ENCODE measurements at regions not wholly inside any gene's neighbourhood (a gene's known extent, or its start where the extent isn't known, plus 50 kb on each side); places are given as distances from the start of the nearest gene placed in this dataset.

DNA sequence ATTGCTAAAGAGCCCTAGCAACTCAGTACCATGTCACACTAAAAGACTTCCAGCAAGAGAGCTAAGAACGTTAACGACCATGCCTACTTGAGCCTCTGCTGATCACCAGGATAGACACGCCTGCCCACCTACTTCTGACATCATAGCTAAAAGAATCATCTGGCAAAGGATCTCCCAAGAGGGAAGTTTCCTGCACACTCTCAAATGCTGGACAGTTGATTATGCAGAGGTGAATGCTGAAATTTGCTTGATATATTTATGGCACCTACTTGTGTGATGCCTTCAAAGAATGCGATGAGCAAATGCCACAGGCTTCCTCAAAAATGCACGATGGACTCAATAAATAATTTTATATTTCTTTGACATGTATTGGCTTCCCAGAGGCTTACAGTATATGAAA, 113.6 kb downstream of the GALC start:
- no peak for DNase-seq (ENCODE audit: low spot score)

DNA sequence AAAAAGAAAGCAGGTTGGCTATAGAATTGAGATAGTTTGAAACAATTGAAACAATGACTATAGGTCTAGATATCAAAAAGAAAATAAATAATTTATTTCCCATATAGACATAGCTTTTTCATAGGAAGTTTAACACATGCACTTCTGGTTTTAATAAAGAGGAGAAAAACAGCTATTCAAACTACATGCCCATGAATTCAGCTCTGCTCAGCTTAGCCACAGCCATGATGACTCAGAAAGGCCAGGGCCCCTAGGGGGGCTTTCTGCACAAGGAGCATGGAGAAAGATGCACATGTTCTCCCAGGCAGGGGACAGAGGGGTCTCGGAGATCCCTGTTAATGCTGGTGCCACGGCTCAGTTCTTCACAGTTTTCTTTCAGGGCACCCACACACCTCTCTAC, 114.0 kb downstream of the GALC start:
- no peak for DNase-seq (ENCODE audit: low spot score)

DNA sequence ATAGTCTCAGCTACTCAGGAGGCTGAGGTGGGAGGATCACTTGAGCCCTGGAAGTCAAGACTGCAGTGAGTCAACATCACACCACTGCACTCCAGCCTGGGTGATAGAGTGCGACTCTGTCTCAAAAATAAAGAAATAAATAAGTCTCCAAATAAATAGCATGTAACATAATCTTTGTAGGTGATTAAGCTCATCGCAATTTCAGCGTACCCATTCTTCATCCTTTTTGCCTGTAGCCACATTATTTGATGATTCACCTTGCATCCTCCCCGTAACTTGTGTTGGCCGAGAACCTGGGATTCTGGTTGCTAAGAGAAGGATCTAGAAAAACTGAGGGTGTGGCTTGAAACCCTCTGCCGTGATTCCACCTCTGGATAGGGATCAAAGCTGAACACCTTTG, 115.1 kb downstream of the GALC start:
- DNase-seq (ENCODE audit: low spot score): no peak

DNA sequence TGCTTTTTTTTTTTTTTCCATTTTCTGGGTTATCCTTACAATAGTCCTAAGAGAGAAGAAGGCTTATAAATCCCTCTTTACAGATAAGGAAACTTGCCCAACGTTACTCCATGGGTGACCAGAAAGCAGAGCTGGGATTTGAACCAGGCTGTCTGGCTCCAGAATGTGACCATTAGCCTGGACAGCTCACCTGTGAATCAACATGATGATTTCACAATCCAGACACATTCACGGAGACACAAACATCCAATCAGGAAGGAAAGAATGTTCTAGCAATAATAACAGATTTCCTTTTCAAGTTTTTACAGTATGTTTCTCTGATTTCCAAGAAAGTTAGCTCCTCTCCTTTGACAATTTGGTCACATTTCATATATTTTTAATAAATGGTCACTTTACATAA, 118.3 kb downstream of the GALC start:
- DNase-seq (ENCODE audit: low spot score): no peak

DNA sequence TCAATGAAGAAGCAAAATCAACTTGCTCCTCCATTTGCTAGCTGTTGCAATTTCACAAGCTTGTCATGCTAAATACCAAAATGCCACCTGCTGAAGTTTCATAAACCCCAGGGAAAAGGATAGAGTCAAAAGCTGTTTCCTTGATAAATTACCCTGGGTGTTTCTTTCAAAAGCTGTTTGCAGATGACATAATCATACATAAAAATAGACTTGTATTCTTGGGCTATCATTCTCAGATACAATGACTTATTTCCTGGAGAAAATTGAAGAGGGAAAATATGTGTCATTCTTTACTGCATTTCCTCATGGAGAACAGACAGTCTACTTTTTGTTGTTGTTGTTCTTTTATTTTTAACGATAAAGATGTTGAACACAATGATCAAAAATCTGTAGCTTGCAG, 119.2 kb downstream of the GALC start:
- no peak for DNase-seq (ENCODE audit: low spot score)

DNA sequence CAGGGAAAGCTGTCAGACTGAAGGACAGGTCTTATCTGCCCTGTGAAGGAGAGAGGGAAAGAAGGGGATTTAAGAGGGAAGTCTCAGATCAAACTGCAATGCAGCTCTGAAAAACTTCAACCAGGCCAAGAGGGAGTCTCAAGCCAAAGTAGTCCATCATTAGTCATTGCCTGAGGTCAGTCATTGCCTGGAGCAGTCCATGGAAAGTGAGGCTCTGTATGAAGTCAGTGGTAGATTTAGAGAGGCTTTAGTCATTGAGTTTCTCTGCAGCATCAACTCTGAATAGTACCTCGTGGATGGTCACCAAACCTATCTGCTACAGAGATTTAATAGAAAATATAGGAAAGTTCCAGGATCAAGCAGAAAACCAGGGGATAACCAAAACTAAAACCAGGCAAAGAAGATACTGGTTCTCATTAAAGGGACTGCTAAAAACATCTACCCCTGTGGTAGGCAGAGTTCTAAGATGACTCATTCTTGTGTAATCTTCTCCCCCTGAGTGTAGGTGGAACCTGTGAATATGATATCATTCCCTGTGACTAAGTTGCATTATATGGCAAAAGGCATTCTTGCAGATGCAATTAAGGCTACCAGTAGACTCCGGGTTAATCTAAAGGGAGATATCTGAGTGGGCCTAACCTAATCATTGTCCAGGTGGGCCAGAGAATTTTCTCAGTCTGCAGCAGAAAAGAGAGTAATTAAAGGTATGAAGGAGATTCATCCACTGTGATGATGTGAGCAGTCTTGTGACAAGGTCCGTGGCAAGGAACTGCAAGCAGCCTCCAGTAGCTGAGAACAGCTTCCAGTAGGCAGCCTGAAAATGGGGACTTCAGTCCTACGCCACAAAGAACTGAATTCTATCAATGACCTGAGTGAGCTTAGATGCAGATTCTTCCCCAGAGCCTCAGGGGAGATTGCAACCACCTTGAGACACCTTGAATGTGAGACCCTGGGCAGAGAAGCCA, 123.1 kb downstream of the GALC start:
- DNase-seq (ENCODE audit: low spot score): no peak

DNA sequence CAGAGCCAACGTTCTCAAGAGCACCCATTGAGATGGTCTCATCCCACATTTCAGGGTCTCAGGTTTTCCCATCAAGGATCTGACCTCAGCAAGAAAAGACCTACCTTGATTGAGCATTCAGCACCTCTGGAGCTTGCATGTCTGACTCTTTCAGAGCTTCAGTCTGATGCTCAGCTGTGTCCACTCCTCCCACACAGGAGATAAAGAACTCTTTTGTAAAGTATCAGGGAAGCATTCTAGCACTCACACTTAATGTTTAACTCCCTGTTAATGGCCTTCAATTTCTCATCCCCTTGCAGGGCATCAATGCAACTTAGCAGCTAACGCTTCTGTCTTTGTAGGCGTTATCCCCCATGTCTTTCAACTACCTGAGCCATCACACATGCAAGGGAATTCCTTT, 124.1 kb downstream of the GALC start:
- DNase-seq (ENCODE audit: low spot score): no peak

DNA sequence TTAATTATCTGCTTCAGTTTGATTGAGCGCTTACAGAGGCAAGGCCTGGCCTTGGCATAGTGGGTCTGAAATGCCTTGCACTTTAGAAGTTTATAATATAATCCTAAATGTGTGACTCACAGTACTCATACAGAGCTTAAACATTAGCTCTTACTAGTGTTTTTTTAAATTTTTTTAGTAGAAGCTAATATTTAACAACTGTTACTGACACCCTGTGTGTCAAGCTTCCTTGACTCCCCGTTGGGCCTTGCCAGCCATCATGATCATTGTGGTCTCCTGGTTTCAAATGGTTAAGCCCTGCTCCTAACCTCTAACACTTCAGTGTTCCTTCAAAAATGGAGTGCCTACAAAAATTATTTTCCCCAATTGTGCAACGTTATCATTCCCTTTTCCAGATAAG, 126.9 kb downstream of the GALC start:
- no peak for DNase-seq (ENCODE audit: low spot score)

DNA sequence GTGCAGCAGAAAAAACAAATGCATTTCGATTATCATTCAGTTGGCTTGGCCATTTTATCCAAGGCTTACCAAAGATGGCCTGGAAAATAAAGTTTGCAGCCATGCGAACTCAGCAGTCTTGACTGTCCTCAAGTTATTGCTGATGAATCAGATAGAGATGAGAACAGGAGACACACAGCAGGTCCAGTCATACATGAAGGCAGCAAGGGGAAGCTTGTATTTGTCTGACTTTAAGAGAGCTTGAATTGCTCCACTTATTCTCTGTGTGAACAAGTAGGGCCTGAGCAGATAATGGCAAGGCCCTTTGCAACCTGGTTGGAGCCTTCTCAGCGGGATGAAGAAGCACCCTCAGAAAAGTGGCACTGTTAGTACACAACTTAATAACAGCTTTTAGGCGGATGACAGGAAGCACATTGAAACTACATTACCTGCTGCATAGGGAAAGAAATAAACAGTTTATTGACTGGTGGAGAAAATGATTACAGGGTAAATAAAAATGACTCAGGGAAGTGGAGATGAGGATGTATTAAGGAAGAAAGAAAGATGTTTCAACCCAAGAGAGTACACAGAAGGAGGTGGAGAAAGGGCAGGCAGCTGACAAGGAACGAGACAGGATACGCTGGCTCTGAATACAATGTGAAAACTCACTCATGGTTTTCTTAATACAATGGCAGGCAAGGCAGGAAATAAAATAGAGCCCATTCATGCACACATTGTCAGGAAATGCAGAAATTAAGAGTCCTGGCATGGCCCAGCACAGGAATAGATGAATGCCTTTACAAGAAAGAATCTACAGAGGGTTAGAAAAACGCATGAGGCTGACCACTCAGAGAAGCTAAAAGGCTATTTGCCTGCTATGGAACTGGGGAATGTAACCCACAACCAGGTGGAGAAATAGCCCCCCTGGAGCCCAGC, 128.4 kb downstream of the GALC start:
- no peak for DNase-seq (ENCODE audit: low spot score)

DNA sequence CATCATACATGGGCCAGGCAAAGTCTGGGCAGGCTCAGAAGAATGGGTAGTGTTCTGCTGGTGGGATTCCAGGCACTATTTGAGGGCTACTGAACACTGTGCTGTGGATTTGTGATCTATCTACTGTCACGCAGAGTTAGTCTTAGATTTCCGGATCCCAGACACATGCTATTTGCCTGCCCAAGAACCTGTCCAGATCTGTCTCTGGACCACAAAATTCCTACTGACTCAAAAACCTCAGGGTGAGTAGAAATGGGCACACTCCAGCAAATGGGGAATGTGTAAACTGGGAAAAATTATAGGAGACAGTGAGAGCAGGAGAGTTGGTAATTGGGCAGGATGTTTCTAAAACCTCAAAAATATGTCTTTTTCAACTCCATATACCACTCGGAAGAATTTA, 129.9 kb downstream of the GALC start:
- DNase-seq (ENCODE audit: low spot score): no peak

DNA sequence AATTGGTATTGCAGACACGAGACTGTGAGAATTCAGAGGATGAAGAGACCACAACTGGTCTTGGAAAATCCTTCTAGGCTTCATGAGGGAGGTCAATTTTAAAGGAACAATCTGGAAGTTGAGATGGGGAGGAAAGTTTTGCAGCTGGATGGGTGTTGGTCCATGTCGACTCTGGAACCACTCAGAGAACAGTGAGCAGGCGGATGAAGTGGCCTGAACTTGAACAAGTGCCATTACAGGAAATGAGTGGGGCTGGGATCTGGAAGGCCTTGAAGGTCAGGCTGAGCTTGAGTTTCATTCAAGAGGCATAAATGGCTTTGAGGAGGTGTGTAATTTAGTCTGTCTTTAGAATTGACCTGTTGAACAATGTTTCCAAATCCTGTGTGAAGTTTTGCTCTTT, 140.9 kb downstream of the GALC start:
- DNase-seq (ENCODE audit: low spot score): no peak

DNA sequence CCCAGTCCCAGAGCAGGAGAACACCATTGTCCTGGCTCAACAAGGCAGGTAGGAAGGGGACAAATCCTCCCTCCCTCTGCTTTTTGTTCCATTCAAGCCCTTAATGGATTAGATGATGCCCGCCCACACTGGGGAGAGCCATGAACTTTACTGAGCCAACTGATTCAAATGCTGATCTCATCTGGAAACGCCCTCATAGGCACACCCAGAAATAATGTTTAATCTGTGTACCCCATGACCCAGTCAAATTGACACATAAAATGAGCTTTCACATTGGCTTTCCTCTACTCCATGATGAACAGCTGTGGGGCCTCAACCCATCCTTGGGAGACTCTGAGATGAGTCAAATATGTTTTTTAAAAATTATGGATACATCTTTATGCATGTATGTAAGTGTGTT, 141.8 kb downstream of the GALC start:
- no peak for DNase-seq (ENCODE audit: low spot score)

DNA sequence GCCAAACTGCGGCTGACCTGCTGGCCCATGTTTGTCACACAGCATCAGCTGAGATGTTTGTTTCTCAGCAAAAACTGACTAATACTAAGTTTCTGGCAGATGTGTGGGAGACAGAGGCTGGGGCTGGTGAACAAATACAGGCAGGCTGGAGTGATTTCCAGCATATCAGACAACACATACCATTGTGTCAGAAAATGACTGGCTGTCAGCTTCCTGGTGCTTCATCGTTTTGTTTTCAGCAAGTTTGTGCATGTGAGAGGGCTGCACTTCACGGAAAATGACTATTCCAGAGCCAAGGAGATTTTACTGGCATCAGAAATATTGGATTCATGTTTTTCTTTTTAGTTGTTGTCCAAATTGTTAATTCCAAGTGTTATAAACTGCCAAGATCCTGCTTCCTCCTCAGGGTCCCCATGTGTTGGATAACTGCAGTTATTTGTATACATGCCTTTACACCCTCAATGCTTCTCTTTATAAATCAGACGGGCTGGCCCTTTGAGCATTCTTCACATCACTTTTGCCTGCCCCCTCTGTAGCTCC, 145.7 kb downstream of the GALC start:
- no peak for DNase-seq (ENCODE audit: low spot score)

DNA sequence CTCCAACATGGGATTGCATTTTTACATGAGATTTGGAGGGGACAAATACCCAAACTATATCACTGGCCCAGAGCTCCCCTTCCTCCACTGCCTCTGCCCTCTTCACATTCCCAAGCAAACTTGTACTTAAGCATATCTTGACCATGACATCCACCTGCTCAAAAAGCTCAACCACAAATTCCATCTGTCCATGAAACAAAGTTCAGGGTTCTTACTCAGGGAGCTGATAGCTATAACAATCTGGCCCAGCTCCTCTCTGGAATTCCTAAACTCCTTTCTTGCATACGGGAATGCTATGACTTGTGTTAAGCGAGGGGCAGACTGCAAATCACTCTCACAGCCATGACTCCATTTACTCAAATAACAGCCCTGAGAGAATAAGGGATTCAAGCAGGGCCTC, 152.1 kb downstream of the GALC start:
- DNase-seq (ENCODE audit: low spot score): no peak

DNA sequence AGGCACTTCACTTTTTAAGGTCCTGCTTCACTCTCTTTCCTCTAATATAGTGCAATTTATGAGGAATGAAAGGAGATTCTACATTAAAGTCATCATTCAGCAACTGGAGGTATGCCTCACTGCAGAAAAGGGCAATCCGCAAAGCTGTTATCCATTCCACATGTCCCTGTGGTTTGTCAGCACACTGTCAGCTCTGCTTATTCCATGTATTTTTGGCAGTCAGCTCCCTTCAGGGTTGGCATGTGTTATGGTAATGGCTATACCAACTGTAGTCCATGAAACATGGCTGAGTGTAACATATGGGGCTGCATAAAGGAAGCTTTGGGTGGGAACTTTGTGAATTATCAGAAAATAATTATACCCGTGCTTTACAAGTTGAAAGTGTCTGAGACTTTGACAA, 154.1 kb downstream of the GALC start:
- DNase-seq (ENCODE audit: low spot score): no peak

DNA sequence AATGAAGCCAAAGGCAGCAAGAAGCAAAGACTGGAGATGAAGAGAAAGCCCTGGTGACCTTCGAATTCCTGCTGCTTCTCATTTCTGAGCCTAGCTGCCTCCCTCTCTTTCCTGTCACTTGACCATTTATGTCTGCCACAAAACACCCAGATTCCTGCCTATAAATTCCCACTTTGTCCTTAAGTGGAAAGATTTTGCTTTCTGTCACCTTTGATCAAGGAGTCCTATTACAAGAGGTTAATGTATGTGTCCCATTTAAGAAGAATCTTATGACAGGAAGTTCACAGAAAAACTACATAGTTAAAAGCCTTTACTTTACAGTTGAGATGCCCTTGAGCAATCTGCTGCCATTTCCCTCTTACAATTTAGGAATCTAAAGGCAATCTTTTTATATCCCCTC, 155.7 kb downstream of the GALC start:
- no peak for DNase-seq (ENCODE audit: low spot score)

DNA sequence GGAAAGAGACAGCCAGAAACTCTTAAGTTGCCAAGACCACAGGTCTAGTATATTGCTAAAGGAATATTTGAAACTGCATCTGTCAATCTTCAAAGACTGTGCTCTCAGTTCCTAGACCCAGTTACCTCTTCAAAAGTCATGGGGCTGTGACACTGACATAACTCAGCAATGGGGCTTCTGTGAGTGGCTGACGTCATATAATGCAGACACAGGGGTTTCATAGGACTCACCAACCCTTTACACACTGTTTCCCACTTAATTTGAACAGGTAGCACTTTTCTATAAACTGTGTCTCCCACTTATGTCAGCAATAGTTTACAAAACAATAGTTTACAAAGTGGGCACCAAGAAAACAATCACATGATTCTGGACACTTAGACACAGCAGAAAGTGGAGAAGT, 158.4 kb downstream of the GALC start:
- no peak for DNase-seq (ENCODE audit: low spot score)

DNA sequence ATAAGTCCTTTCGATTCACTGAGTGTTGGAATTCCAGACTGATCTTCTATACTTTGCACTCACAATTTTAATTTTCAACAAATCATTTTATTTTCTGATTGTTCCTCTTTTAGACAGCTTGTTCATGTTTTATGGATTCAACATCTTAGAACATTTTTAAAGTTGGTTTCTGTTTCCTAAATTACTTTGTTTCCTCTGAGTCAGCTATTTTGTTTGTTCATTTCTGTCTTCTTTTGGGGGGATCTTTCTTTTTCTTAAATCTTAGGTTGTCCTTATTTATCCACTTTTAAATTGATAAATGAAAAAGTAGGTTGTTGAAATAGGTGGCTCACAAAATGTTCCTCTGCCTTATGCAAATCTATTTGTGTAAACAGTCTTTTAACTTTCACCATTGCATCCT, 160.0 kb downstream of the GALC start:
- DNase-seq (ENCODE audit: low spot score): no peak

DNA sequence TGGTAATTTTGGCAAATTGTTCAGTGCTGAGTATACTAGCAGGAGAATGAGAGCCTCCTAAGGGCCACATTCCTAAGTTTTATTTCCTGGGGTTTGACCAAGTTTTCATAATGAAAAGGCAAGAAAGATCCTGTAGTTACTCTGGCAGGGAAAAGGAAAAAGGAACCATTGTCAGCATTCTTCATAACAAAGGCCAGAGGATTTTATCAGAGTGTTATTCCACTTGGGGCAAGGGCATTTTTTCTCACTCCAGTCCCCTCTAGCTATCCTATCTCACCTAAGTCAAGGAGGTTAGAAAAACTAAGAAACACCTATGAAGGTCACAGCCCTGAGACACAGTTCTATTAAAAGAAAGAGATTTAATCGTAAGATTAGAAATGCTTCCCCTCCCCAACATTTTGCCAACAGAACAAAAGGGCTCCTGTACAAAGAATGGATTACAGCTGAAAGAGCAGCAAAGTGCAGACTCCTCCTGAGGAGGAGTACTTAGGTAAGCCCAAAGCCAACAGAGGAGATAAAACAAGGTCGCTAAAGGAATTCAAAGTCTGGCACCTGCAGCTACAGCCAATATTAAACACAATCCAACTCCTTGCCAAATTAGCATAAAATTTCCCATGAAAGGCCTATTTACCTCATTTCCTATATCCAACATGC, 162.4 kb downstream of the GALC start:
- no peak for DNase-seq (ENCODE audit: low spot score)

DNA sequence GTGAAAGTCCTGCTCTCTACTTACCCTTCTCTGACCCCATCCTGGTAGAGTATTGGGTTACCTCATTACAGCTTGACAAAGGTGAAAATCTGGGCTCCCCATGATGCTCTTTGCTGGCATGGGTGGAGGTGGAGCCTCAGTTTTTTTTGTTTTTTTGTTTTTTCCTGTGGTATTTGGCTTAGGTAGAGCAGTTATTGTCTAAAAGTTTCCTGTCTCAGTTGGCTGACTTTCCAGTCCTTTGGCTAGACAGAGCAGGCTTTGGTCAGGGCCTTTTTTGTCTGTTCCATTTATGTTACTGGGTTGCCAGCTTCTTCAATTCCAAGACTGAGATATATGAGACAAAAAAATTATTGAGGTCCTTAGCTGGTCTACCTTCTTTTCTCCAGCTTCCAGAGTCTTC, 163.4 kb downstream of the GALC start:
- no peak for DNase-seq (ENCODE audit: low spot score)

DNA sequence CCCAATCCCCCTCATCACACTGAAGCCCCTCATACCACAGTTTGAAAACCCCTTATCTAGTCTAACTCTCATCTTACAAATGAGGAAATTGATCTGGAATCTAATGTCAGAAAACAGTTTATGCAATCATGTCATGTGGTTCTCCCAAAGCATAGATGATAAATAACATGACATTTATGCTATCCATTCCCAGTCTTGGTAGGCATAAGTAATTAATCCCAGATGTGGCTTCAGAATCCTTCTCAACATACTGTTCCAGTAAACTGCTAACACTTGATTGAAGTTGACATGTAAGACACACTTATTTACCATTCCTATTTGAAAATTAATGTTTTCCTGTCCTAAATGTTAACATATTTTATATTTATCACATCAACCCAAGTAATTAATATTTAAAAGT, 168.7 kb downstream of the GALC start:
- DNase-seq (ENCODE audit: low spot score): no peak

DNA sequence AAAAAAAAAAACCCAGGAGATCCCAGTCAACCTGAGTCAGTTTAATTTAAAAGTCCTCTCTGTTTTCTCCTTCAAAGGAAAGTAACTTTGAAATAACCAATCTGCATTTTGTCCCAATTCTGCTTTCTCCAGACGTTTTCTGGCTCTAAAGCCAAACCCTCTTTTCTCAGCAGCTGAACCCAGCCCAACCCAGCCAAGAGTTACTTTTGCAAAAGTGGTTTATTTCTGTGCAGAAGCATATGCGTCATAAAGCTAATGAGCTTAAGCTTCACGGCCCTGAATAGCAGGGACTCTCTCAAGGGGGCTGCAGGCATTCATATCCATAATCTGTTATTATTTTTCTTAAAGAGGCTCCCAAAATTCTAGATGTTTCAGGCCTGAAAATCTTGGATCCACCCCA, 176.6 kb downstream of the GALC start:
- DNase-seq (ENCODE audit: low spot score): no peak
